Liver (tissue), 8 donors: ENCODE measurements at regions not wholly inside any gene's neighbourhood (a gene's known extent, or its start where the extent isn't known, plus 50 kb on each side); places are given as distances from the start of the nearest gene placed in this dataset.

Experiments
- DNase-seq: peaks from one replicate; pipeline ENCODE4 v3.0.0-alpha.2; 2017; ENCODE audit warnings: low spot score
- H3K27ac ChIP-seq, 2 donors: one replicate each; pipeline ENCODE4 v1.7.0; 2013; ENCODE audit warnings: inconsistent platforms in 2 of 2, low read length in 2 of 2, control low read depth in 1 of 2, low read depth in 1 of 2, mild to moderate bottlenecking in 1 of 2
- H3K27me3 ChIP-seq, 4 donors: one replicate each; pipeline versions ENCODE4 v1.6.1 to v1.7.0; 2013; ENCODE audit warnings: low read length in 3 of 4, inconsistent platforms in 1 of 4, mild to moderate bottlenecking in 1 of 4, moderate library complexity in 1 of 4; ENCODE audit not compliant: control insufficient read depth in 4 of 4, insufficient read depth in 4 of 4
- H3K36me3 ChIP-seq, 4 donors: one replicate each; pipeline versions ENCODE4 v1.6.1 to v1.7.0; 2013; ENCODE audit warnings: low read length in 3 of 4, mild to moderate bottlenecking in 3 of 4, low read depth in 1 of 4, moderate library complexity in 1 of 4; ENCODE audit not compliant: control insufficient read depth in 4 of 4, insufficient read depth in 3 of 4
- H3K4me1 ChIP-seq, 4 donors: one replicate each; pipeline versions ENCODE4 v1.6.1 to v1.7.0; 2013; ENCODE audit warnings: low read length in 3 of 4, mild to moderate bottlenecking in 3 of 4, moderate library complexity in 1 of 4; ENCODE audit not compliant: control insufficient read depth in 4 of 4, insufficient read depth in 4 of 4
- H3K4me3 ChIP-seq, 3 donors: one replicate each; pipeline versions ENCODE4 v1.6.1 to v1.7.0; 2013; ENCODE audit warnings: low read length in 3 of 3, control low read depth in 1 of 3, low read depth in 1 of 3, mild to moderate bottlenecking in 1 of 3
- H3K9ac ChIP-seq, 2 donors: one replicate each; pipeline ENCODE4 v1.7.0; 2013; ENCODE audit warnings: low read length in 2 of 2, mild to moderate bottlenecking in 2 of 2, moderate library complexity in 2 of 2, control low read depth in 1 of 2, low read depth in 1 of 2
- H3K9me3 ChIP-seq, 4 donors: one replicate each; pipeline versions ENCODE4 v1.6.1 to v1.7.0; 2013; ENCODE audit warnings: low read length in 3 of 4; ENCODE audit not compliant: control insufficient read depth in 4 of 4
- FOXA2 ChIP-seq: IDR thresholded peaks from 2 replicates; pipeline ENCODE4 v1.6.1; 2016; ENCODE audit warnings: antibody characterized with exemption
- GABPA ChIP-seq, 2 donors: IDR thresholded peaks in 1 of 2; conservative IDR thresholded peaks in 1 of 2; 2 replicates each; pipeline ENCODE4 v1.6.1; 2016; ENCODE audit warnings: antibody characterized with exemption in 2 of 2, mild to moderate bottlenecking in 1 of 2, moderate library complexity in 1 of 2
- HNF4A ChIP-seq, 2 donors: conservative IDR thresholded peaks; 2 replicates each; pipeline ENCODE4 v1.6.1; 2016; ENCODE audit warnings: antibody characterized with exemption in 2 of 2, mild to moderate bottlenecking in 2 of 2
- HNF4G ChIP-seq: IDR thresholded peaks from 2 replicates; pipeline ENCODE4 v1.6.1; 2016; ENCODE audit warnings: antibody characterized with exemption
- JUND ChIP-seq, 2 donors: IDR thresholded peaks; 2 replicates each; pipeline ENCODE4 v1.6.1; 2016; ENCODE audit warnings: antibody characterized with exemption in 2 of 2
- NR2F2 ChIP-seq: IDR thresholded peaks from 2 replicates; pipeline ENCODE4 v1.6.1; 2016; ENCODE audit warnings: antibody characterized with exemption
- RAD21 ChIP-seq, 2 donors: IDR thresholded peaks; 2 replicates each; pipeline ENCODE4 v1.6.1; 2016; ENCODE audit warnings: antibody characterized with exemption in 2 of 2, mild to moderate bottlenecking in 2 of 2
- RXRA ChIP-seq, 2 donors: IDR thresholded peaks; 2 replicates each; pipeline ENCODE4 v1.6.1; 2017 to 2018; ENCODE audit warnings: antibody characterized with exemption in 2 of 2, mild to moderate bottlenecking in 1 of 2
- SP1 ChIP-seq: IDR thresholded peaks from 2 replicates; pipeline ENCODE4 v1.6.1; 2018; ENCODE audit warnings: antibody characterized with exemption, mild to moderate bottlenecking
- TAF1 ChIP-seq: conservative IDR thresholded peaks from 2 replicates; pipeline ENCODE4 v1.6.1; 2016; ENCODE audit warnings: antibody characterized with exemption, mild to moderate bottlenecking
- YY1 ChIP-seq: IDR thresholded peaks from 2 replicates; pipeline ENCODE4 v1.6.1; 2016; ENCODE audit warnings: antibody characterized with exemption, mild to moderate bottlenecking
- WGBS: extraction: QIAGEN DNeasy Blood & Tissue Kit; methylation state at CpG from one replicate; pipeline ENCODE4 v1.1.7; 2013; 5-methylcytosine and 5-hydroxymethylcytosine counted together
- TF ChIP-seq, protein P1 (sequence below): IDR thresholded peaks from 2 replicates; pipeline ENCODE4 v1.6.1; 2016; ENCODE audit warnings: antibody characterized with exemption
- TF ChIP-seq, protein P2 (sequence below): fragments of 150-350 bp; IDR thresholded peaks from 2 replicates; pipeline ENCODE4 v1.5.1; 2017; ENCODE audit warnings: improper control_type of control experiment, low read depth, low read length; ENCODE audit not compliant: missing input control
- TF ChIP-seq, protein P3 (sequence below): IDR thresholded peaks from 2 replicates; pipeline ENCODE4 v1.6.1; 2016; ENCODE audit warnings: antibody characterized with exemption
- TF ChIP-seq, protein P4 (sequence below): IDR thresholded peaks from 2 replicates; pipeline ENCODE4 v1.6.1; 2016; ENCODE audit warnings: antibody characterized with exemption, mild to moderate bottlenecking
- TF ChIP-seq, protein P5 (sequence below): IDR thresholded peaks from 2 replicates; pipeline ENCODE4 v1.6.1; 2016; ENCODE audit warnings: antibody characterized with exemption
- donor health status: healthy.
- donor health status: healthy.
- donor health status: healthy.
- donor health status: healthy.
- donor health status: healthy.

DNA sequence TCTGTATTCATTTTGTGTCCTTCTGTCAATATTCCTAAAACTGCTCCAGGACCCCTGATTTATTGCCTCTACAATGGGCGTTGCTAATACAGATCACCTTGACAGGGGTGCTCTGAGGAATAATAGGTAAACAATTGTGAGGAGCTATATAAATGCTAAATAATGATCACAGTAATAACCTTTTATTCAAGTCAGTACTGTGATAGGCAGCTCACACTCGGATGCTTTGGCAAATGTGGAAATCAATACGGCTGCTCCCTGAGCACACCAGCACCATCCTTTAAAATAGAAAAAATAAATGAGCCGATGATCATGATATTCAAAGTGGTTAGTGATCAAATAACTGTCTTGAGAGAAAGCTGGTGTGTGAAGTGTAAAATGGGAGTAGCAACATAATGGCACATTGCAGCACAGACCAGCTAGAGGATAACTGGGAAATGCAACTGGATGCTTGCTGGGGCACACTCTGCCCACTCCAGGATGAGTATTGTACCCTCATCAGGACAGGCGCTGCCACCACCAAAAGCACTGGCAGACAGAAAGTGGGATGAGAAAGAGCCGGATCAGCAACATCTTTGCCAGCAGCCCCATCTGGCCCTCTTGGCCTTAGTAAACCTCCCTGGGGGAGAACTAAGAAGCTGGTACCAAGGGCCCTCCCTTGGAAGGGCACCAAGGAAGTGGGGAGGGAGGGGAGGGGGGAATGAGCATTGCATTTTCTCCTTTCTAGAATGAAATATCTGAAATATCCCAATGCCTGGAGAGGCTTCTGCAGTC lies 69.4 kb upstream of the SPATA31D4 start:
- no peaks in the 10 kb centered on the region for H3K9me3 ChIP-seq
- H3K9ac ChIP-seq = no peak overlapping the region
- no peak overlapping the region for H3K27ac ChIP-seq
- 86% methylated on average over 6 of the region's 6 CpGs for WGBS
- DNase-seq = no peak
- TF ChIP-seq, protein P1, sequence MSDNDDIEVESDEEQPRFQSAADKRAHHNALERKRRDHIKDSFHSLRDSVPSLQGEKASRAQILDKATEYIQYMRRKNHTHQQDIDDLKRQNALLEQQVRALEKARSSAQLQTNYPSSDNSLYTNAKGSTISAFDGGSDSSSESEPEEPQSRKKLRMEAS = no peak
- TF ChIP-seq RAD21 (IDR thresholded peaks at IDR 0.05) = no peak
- TF ChIP-seq, protein P2, sequence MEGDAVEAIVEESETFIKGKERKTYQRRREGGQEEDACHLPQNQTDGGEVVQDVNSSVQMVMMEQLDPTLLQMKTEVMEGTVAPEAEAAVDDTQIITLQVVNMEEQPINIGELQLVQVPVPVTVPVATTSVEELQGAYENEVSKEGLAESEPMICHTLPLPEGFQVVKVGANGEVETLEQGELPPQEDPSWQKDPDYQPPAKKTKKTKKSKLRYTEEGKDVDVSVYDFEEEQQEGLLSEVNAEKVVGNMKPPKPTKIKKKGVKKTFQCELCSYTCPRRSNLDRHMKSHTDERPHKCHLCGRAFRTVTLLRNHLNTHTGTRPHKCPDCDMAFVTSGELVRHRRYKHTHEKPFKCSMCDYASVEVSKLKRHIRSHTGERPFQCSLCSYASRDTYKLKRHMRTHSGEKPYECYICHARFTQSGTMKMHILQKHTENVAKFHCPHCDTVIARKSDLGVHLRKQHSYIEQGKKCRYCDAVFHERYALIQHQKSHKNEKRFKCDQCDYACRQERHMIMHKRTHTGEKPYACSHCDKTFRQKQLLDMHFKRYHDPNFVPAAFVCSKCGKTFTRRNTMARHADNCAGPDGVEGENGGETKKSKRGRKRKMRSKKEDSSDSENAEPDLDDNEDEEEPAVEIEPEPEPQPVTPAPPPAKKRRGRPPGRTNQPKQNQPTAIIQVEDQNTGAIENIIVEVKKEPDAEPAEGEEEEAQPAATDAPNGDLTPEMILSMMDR = no peak
- TF ChIP-seq SP1 = no peak
- TF ChIP-seq, protein P3, sequence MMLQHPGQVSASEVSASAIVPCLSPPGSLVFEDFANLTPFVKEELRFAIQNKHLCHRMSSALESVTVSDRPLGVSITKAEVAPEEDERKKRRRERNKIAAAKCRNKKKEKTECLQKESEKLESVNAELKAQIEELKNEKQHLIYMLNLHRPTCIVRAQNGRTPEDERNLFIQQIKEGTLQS = no peak
- no peak for TF ChIP-seq FOXA2
- TF ChIP-seq GABPA (IDR thresholded peaks at IDR 0.05 in 1 of 2, conservative IDR thresholded peaks at IDR 0.05 in 1 of 2) = no peak
- no peak for TF ChIP-seq HNF4A (conservative IDR thresholded peaks at IDR 0.05)
- TF ChIP-seq JUND (IDR thresholded peaks at IDR 0.05) = no peak
- TF ChIP-seq HNF4G = no peak
- TF ChIP-seq YY1 = no peak
- TF ChIP-seq NR2F2 = no peak
- no peak for TF ChIP-seq TAF1
- TF ChIP-seq, protein P4, sequence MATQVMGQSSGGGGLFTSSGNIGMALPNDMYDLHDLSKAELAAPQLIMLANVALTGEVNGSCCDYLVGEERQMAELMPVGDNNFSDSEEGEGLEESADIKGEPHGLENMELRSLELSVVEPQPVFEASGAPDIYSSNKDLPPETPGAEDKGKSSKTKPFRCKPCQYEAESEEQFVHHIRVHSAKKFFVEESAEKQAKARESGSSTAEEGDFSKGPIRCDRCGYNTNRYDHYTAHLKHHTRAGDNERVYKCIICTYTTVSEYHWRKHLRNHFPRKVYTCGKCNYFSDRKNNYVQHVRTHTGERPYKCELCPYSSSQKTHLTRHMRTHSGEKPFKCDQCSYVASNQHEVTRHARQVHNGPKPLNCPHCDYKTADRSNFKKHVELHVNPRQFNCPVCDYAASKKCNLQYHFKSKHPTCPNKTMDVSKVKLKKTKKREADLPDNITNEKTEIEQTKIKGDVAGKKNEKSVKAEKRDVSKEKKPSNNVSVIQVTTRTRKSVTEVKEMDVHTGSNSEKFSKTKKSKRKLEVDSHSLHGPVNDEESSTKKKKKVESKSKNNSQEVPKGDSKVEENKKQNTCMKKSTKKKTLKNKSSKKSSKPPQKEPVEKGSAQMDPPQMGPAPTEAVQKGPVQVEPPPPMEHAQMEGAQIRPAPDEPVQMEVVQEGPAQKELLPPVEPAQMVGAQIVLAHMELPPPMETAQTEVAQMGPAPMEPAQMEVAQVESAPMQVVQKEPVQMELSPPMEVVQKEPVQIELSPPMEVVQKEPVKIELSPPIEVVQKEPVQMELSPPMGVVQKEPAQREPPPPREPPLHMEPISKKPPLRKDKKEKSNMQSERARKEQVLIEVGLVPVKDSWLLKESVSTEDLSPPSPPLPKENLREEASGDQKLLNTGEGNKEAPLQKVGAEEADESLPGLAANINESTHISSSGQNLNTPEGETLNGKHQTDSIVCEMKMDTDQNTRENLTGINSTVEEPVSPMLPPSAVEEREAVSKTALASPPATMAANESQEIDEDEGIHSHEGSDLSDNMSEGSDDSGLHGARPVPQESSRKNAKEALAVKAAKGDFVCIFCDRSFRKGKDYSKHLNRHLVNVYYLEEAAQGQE = no peak
- no peaks in the 10 kb centered on the region for H3K4me1 ChIP-seq
- H3K27me3 ChIP-seq = no peaks in the 10 kb centered on the region
- H3K36me3 ChIP-seq = no peaks in the 10 kb centered on the region
- no peak overlapping the region for H3K4me3 ChIP-seq

DNA sequence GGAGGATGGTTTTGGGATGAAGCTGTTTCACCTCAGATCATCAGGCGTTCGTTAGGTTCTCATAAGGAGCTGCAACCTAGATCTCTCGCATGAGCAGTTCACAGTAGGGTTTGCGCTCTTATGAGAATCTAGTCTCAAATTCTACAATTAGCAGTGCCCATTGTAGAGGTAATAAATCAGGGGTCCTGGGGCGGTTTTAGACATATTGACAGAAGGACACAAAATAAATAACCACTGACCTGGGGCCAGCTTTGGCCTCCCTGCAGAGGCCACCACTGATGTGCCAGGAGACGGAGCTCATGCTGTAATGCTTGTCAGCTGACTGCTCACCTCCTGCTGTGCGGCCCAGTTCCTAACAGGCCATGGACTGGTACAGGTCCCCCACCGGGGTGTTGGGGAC lies 67.6 kb upstream of the SPATA31D4 start:
- TF ChIP-seq, protein P5, sequence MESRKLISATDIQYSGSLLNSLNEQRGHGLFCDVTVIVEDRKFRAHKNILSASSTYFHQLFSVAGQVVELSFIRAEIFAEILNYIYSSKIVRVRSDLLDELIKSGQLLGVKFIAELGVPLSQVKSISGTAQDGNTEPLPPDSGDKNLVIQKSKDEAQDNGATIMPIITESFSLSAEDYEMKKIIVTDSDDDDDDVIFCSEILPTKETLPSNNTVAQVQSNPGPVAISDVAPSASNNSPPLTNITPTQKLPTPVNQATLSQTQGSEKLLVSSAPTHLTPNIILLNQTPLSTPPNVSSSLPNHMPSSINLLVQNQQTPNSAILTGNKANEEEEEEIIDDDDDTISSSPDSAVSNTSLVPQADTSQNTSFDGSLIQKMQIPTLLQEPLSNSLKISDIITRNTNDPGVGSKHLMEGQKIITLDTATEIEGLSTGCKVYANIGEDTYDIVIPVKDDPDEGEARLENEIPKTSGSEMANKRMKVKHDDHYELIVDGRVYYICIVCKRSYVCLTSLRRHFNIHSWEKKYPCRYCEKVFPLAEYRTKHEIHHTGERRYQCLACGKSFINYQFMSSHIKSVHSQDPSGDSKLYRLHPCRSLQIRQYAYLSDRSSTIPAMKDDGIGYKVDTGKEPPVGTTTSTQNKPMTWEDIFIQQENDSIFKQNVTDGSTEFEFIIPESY = no peak
- TF ChIP-seq HNF4A (conservative IDR thresholded peaks at IDR 0.05) (no peak), GABPA (IDR thresholded peaks at IDR 0.05 in 1 of 2, conservative IDR thresholded peaks at IDR 0.05 in 1 of 2) (no peak), RXRA (IDR thresholded peaks at IDR 0.05) (no peak)
- TF ChIP-seq, protein P3 = no peak
- TF ChIP-seq, protein P4 = no peak
- no peak overlapping the region for H3K27ac ChIP-seq
- no peak overlapping the region for H3K4me3 ChIP-seq
- no peak overlapping the region for H3K9ac ChIP-seq
- 83% methylated on average over 8 of the region's 8 CpGs for WGBS
- H3K27me3 ChIP-seq = no peaks in the 10 kb centered on the region
- no peak for DNase-seq
- H3K4me1 ChIP-seq = no peaks in the 10 kb centered on the region
- no peaks in the 10 kb centered on the region for H3K9me3 ChIP-seq
- H3K36me3 ChIP-seq = no peaks in the 10 kb centered on the region
